ENCODE measurements at regions not wholly inside any gene's neighbourhood (a gene's known extent, or its start where the extent isn't known, plus 50 kb on each side); places are given as distances from the start of the nearest gene placed in this dataset.

GRCh38 chr3:124629497-124629896, 100.8 kb upstream of the UMPS start:
- no peak overlapping the region for H2AK5ac ChIP-seq (ENCODE audit: low read depth, low read length)
- no peak overlapping the region for H3K14ac ChIP-seq (ENCODE audit: insufficient read length)
- no peak overlapping the region for H2BK20ac ChIP-seq (ENCODE audit: low read length)
- no peak overlapping the region for H3K27ac ChIP-seq (ENCODE audit: low read depth, low read length)
- TF ChIP-seq SIX5 (IDR thresholded peaks at IDR 0.05; ENCODE audit: low read depth, low read length) = no peak
- DNase-seq (ENCODE audit: low read depth in 1 of 2, low spot score in 2 of 2) (no peak), FAIRE-seq (no peak)
- H3K9me3 ChIP-seq (ENCODE audit: insufficient read depth in 2 of 2, low read depth in 1 of 2, low read length in 1 of 2) = no peaks in the 10 kb centered on the region; a peak in 1 of 4 replicates
- no peaks in the 10 kb centered on the region for H3K36me3 ChIP-seq (ENCODE audit: control insufficient read depth in 2 of 4, insufficient read depth in 4 of 4, low read length in 3 of 4)
- H3K27me3 ChIP-seq (replicated peaks in 1 of 4; ENCODE audit: control insufficient read depth in 3 of 4, extremely low read depth in 1 of 4, insufficient read depth in 3 of 4, low read length in 3 of 4) = no peaks in the 10 kb centered on the region; a peak in 1 of 7 replicates
- H4K5ac ChIP-seq (ENCODE audit: insufficient read length, low read depth, low read length) = no peak overlapping the region
- no peak overlapping the region for H2BK15ac ChIP-seq (ENCODE audit: low read length)
- CTCF ChIA-PET (ENCODE audit: partially characterized antibody) = interaction anchor here (0.6 to 1.2 kb wide), 3 partner anchors 21 to 710 kb away, joined by 3 to 5 read pairs (median 3); no protein-coding TSS in a partner anchor
- H3K4ac ChIP-seq (replicated peaks; ENCODE audit: insufficient read length, low read depth, low read length) = no peak overlapping the region
- H4K20me1 ChIP-seq (replicated peaks in 1 of 2; ENCODE audit: control insufficient read depth in 1 of 2, insufficient read depth in 2 of 2, low read length in 2 of 2) = no peaks in the 10 kb centered on the region
- H4K91ac ChIP-seq (replicated peaks; ENCODE audit: insufficient read length, low read length) = no peak overlapping the region
- H3K79me2 ChIP-seq (ENCODE audit: control insufficient read depth in 1 of 2, insufficient read depth in 2 of 2, low read length in 2 of 2) = no peaks in the 10 kb centered on the region
- no peak overlapping the region for H2BK120ac ChIP-seq (replicated peaks; ENCODE audit: low read depth, low read length)
- no peak overlapping the region for H3K23ac ChIP-seq (ENCODE audit: insufficient read length)
- H4K8ac ChIP-seq (ENCODE audit: extremely low read depth, insufficient read depth, low read length) = no peak overlapping the region
- H3K4me2 ChIP-seq (ENCODE audit: insufficient read depth in 1 of 2, low read depth in 2 of 2, low read length in 2 of 2) = no peak overlapping the region
- no peak overlapping the region for H3K56ac ChIP-seq (replicated peaks; ENCODE audit: insufficient read length, low read depth, low read length)
- H2AFZ ChIP-seq (ENCODE audit: low read length) = no peak overlapping the region
- H3K9ac ChIP-seq (replicated peaks in 1 of 4; ENCODE audit: extremely low read depth in 1 of 4, low read depth in 3 of 4, low read length in 3 of 4) = no peak overlapping the region
- POLR2A ChIA-PET (ENCODE audit: partially characterized antibody) = no interaction called here
- no peak overlapping the region for H2BK12ac ChIP-seq (ENCODE audit: low read depth, low read length)
- no peak overlapping the region for H3K18ac ChIP-seq (ENCODE audit: extremely low read depth, low read length)
- no peak overlapping the region for H3K4me3 ChIP-seq (ENCODE audit: extremely low read depth in 1 of 4, insufficient read depth in 2 of 4, low read depth in 3 of 4, low read length in 4 of 4)
- 83% methylated on average over 2 of the region's 2 CpGs; no CpG with 5 or more reads in 1 of the 2 experiments for WGBS, 2 experiments (ENCODE audit: extremely low coverage in 1 of 2, insufficient coverage in 1 of 2, insufficient read length in 1 of 2, insufficient replicate concordance in 2 of 2, low coverage in 1 of 2, low lambda C conversion rate in 2 of 2, missing lambda C conversion rate in 1 of 2)
- no peaks in the 10 kb centered on the region; the same call in 1 of the 2 replicates for H3K23me2 ChIP-seq (ENCODE audit: low read depth, low read length)
- no peak overlapping the region for H2BK5ac ChIP-seq (ENCODE audit: low read depth, low read length)
- H3K4me1 ChIP-seq (replicated peaks in 1 of 4; ENCODE audit: control insufficient read depth in 3 of 4, insufficient read depth in 4 of 4, low read length in 3 of 4) = peaks cover 0 to 4% (median 2%) of the 10 kb centered on the region in 4 experiments; a peak in 3 of 7 replicates
- H3K79me1 ChIP-seq (ENCODE audit: low read depth, low read length) = no peaks in the 10 kb centered on the region
